ENCODE measurements at regions not wholly inside any gene's neighbourhood (a gene's known extent, or its start where the extent isn't known, plus 50 kb on each side); places are given as distances from the start of the nearest gene placed in this dataset.

GRCh38 chrX:125378205-125378604 is 58.5 kb downstream of the TEX13C start:
- Histone ChIP-seq H3K4me3 (replicated peaks in 1 of 4; ENCODE audit: control extremely low read depth in 1 of 4, insufficient read depth in 1 of 4, low read depth in 3 of 4, low read length in 4 of 4) (no peak overlapping the region), H3K27me3 (ENCODE audit: control insufficient read depth, insufficient read depth, low read length) (no peaks in the 10 kb centered on the region), H4K20me1 (ENCODE audit: control insufficient read depth, extremely low read depth, insufficient read depth, low read length) (no peaks in the 10 kb centered on the region), H3K9ac (ENCODE audit: insufficient read depth, low read length) (no peak overlapping the region), H3K4me1 (ENCODE audit: control insufficient read depth, extremely low read depth, insufficient read depth, low read length) (no peaks in the 10 kb centered on the region), H3K4me2 (ENCODE audit: extremely low read depth, insufficient read depth, low read length) (no peak overlapping the region), H3K27ac (ENCODE audit: insufficient read depth, low read length) (no peak overlapping the region), H2AFZ (ENCODE audit: low read length) (no peak overlapping the region), H3K9me3 (ENCODE audit: control insufficient read depth, insufficient read depth, low read depth, low read length) (no peaks in the 10 kb centered on the region), H3K36me3 (ENCODE audit: control insufficient read depth, insufficient read depth, low read length) (no peaks in the 10 kb centered on the region), H3K79me2 (ENCODE audit: control insufficient read depth, insufficient read depth, low read length) (no peaks in the 10 kb centered on the region)
- no peak for DNase-seq (ENCODE audit: low read depth in 2 of 2)
- TF ChIP-seq CTCF (conservative IDR thresholded peaks at IDR 0.05 in 1 of 2, IDR thresholded peaks at IDR 0.05 in 1 of 2; ENCODE audit: low read depth in 1 of 2, low read length in 2 of 2) (no peak), EZH2 (IDR thresholded peaks at IDR 0.05; ENCODE audit: low read length, missing control alignments) (no peak)

- Histone ChIP-seq H3K4me3 (replicated peaks in 1 of 4; ENCODE audit: control extremely low read depth in 1 of 4, insufficient read depth in 1 of 4, low read depth in 3 of 4, low read length in 4 of 4) (no peak overlapping the region), H3K9me3 (ENCODE audit: control insufficient read depth, insufficient read depth, low read depth, low read length) (no peaks in the 10 kb centered on the region), H2AFZ (ENCODE audit: low read length) (no peak overlapping the region), H3K27me3 (ENCODE audit: control insufficient read depth, insufficient read depth, low read length) (no peaks in the 10 kb centered on the region), H3K4me2 (ENCODE audit: extremely low read depth, insufficient read depth, low read length) (no peak overlapping the region), H4K20me1 (ENCODE audit: control insufficient read depth, extremely low read depth, insufficient read depth, low read length) (no peaks in the 10 kb centered on the region), H3K4me1 (ENCODE audit: control insufficient read depth, extremely low read depth, insufficient read depth, low read length) (no peaks in the 10 kb centered on the region), H3K27ac (ENCODE audit: insufficient read depth, low read length) (no peak overlapping the region), H3K9ac (ENCODE audit: insufficient read depth, low read length) (no peak overlapping the region), H3K36me3 (ENCODE audit: control insufficient read depth, insufficient read depth, low read length) (no peaks in the 10 kb centered on the region), H3K79me2 (ENCODE audit: control insufficient read depth, insufficient read depth, low read length) (no peaks in the 10 kb centered on the region)
- TF ChIP-seq EZH2 (IDR thresholded peaks at IDR 0.05; ENCODE audit: low read length, missing control alignments) (no peak), CTCF (conservative IDR thresholded peaks at IDR 0.05 in 1 of 2, IDR thresholded peaks at IDR 0.05 in 1 of 2; ENCODE audit: low read depth in 1 of 2, low read length in 2 of 2) (no peak)
- DNase-seq (ENCODE audit: low read depth in 2 of 2): no peak
Observed at GRCh38 chrX:125378770-125379169, 59.1 kb downstream of the TEX13C start.

GRCh38 chrX:125382148-125382628 is 62.5 kb downstream of the TEX13C start:
- H3K4me1 ChIP-seq (ENCODE audit: control insufficient read depth, extremely low read depth, insufficient read depth, low read length): no peaks in the 10 kb centered on the region
- H2AFZ ChIP-seq (ENCODE audit: low read length): no peak overlapping the region
- H3K9ac ChIP-seq (ENCODE audit: insufficient read depth, low read length): no peak overlapping the region
- H3K27ac ChIP-seq (ENCODE audit: insufficient read depth, low read length): no peak overlapping the region
- no peak for DNase-seq (ENCODE audit: low read depth in 2 of 2)
- no peaks in the 10 kb centered on the region for H3K27me3 ChIP-seq (ENCODE audit: control insufficient read depth, insufficient read depth, low read length)
- no peaks in the 10 kb centered on the region for H3K36me3 ChIP-seq (ENCODE audit: control insufficient read depth, insufficient read depth, low read length)
- H3K4me2 ChIP-seq (ENCODE audit: extremely low read depth, insufficient read depth, low read length): no peak overlapping the region
- no peak overlapping the region for H3K4me3 ChIP-seq (replicated peaks in 1 of 4; ENCODE audit: control extremely low read depth in 1 of 4, insufficient read depth in 1 of 4, low read depth in 3 of 4, low read length in 4 of 4)
- no peaks in the 10 kb centered on the region for H4K20me1 ChIP-seq (ENCODE audit: control insufficient read depth, extremely low read depth, insufficient read depth, low read length)
- TF ChIP-seq EZH2 (IDR thresholded peaks at IDR 0.05; ENCODE audit: low read length, missing control alignments) (no peak), CTCF (conservative IDR thresholded peaks at IDR 0.05 in 1 of 2, IDR thresholded peaks at IDR 0.05 in 1 of 2; ENCODE audit: low read depth in 1 of 2, low read length in 2 of 2) (no peak)
- no peaks in the 10 kb centered on the region for H3K9me3 ChIP-seq (ENCODE audit: control insufficient read depth, insufficient read depth, low read depth, low read length)
- H3K79me2 ChIP-seq (ENCODE audit: control insufficient read depth, insufficient read depth, low read length): no peaks in the 10 kb centered on the region

Data from fibroblast of lung (primary cell).